ENCODE measurements at regions not wholly inside any gene's neighbourhood (a gene's known extent, or its start where the extent isn't known, plus 50 kb on each side); places are given as distances from the start of the nearest gene placed in this dataset.

- DNase-seq (ENCODE audit: low spot score): no peak
Observed at GRCh38 chr6:22621701-22622100, 52.3 kb downstream of the HDGFL1 start.

DNA sequence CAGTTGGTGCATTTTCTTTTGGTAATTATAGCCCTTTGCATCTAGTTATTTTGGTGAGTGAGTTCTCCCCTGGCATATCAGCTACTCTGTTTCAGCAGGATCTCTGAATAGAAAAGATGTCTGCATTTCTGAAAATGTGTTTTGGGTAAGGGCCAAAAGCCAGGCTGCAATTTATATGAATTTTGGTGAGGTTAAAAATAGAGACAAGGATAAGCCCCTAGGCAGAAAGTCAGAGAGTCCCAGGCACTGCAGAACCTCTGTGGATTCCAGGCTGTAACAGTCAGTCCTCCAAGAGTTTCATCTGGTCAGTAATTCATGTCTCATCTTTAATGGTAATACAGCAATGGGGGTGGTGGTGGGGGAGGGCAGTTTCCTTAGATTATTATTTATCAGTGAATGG, 53.0 kb downstream of the HDGFL1 start:
- no peak for DNase-seq (ENCODE audit: low spot score)

GRCh38 chr6:22622813-22623212, 53.4 kb downstream of the HDGFL1 start:
- DNase-seq (ENCODE audit: low spot score): no peak

DNA sequence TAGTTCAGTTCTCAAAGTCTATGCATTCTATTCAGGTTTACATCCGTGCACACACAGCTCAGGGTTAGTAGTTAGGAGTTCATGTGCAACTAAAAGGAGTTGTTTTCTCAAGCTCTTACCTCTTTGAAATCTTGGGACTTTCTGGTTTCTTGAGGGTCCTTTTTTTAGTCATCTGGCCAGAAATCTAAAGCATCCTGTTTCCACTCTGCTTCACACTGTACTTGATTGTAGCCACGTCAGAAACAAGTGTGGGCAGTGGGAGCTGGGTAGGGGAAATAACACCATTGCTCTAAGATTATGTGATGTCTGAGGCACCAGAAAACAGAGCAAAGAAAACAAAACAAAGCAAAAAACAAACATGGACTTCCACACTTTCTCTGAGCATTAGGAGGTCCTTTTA, 58.3 kb downstream of the HDGFL1 start:
- no peak for DNase-seq (ENCODE audit: low spot score)

DNA sequence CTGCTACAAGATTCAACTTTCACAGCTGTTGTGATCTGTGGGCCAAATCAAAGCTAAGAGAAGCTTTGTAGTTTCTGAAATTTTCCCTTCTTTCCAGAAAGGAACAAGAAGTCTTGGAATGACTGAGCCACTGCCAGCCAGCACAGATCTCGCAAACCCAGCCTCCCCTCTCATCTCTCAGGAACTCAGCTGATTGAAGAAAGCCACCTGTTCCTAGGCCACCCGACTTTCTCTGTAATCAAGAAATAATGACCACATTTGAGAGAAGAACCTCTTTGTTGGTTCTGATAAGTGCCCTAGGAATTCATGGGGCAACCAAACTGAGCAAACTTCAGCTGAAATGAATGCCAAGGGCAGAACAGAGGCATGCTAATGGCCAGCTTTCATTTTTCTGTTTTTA, 61.7 kb downstream of the HDGFL1 start:
- DNase-seq (ENCODE audit: low spot score): no peak

DNA sequence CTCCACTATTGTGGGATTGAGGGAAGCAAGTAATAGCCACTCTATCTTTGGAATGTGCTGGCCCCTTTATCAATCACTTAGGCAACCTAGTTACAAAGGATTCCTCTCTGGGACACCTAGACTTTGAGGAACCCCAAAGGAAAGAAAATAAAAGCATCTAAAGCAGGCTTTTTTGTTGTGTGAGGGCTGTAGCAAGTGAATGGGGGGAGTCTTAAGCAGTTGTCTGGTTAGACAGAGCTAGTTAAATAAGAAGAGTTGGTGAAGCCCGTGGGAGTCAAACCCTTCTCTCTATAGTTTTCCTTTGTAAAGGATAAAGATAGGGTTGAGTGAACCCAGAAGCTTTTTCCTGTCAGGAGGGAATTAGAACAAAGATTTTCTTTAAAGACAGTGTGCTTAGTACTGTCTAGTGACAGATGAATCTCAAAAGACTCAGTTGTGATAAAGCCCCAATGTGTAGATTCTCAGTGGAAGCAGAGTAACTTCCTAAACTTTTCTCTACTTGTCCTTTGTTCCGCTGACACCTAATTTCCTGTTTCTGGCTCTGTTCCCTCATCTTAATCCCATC, 63.3 kb downstream of the HDGFL1 start:
- DNase-seq (ENCODE audit: low spot score): no peak

DNA sequence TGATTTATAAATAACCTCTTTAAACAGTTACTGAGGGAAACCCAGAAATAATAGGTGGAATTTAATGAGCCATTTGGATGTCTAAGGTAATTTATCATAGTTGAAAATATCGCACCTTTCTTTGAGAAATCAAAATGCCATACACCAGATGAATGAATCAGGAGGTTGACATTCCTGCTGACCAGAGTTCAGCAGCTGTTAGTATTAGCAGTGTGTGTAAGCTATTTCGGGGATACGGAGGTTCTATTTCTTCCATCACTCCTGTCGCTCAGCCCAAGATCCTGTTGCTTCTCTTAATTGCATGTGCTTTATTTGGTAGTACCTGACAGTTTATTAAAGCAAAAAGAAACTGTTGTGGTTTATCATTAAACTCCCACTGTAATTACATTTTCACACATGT, 67.1 kb downstream of the HDGFL1 start:
- DNase-seq (ENCODE audit: low spot score): no peak

GRCh38 chr6:22637782-22638181, 68.4 kb downstream of the HDGFL1 start:
- no peak for DNase-seq (ENCODE audit: low spot score)

- no peak for DNase-seq (ENCODE audit: low spot score)
Observed at GRCh38 chr6:22638320-22638719, 69.0 kb downstream of the HDGFL1 start.

DNA sequence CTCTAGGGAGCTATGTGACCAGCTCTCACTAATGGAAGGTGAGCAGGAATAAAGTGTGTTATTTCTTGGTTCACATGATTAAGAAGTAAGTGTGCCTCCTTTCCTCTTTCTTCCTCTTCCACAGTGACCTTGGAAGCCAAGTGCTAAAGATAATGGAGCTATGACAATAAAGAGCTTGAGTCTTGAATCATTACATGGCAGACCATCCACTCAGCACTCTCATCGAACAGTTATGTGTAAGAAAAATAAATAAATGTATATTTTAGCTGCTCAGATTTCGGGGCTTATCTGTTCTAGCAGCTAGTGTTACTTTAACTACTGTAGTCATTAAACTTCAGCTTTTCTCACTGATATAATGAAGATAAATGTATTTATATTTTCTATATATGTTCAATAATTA, 72.9 kb downstream of the HDGFL1 start:
- DNase-seq (ENCODE audit: low spot score): no peak

DNA sequence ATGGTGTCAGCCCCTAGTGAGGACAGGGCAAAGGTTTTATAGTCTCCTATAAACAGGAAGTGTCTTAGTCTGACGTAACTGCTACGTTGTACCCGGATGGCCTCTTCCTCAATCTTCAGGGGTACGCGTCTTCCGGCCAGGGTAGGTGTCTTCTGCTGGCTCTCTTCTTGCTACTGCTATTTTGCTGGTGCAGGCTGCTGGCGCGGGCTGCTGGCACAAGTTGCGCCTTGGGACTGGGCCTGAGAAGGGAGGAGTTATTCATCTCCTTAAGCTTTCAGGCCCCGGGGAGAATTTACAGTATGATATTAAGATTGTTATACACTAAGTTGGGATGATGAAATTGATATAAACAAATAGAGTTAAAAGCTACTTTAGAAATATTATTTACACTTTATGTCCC, 74.4 kb downstream of the HDGFL1 start:
- DNase-seq (ENCODE audit: low spot score): no peak

DNA sequence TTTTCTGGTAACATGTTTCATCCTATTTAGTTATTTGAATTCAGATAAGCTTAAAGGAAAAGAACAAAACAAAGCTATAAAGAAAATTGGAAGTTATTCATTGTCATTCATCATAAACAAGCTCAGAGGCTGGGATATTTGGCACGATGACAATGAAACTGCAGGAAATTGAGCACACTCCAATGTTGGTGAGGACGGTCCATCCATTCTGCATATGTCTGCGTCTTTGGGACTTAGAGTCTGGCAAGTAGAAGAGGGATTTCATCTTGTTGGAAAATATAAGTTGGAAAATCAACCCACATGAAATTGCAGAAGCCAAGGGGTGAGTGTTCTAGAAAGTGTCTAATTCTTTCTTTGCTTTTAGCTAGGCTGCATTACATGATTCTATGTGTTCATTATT, 78.4 kb downstream of the HDGFL1 start:
- no peak for DNase-seq (ENCODE audit: low spot score)

DNA sequence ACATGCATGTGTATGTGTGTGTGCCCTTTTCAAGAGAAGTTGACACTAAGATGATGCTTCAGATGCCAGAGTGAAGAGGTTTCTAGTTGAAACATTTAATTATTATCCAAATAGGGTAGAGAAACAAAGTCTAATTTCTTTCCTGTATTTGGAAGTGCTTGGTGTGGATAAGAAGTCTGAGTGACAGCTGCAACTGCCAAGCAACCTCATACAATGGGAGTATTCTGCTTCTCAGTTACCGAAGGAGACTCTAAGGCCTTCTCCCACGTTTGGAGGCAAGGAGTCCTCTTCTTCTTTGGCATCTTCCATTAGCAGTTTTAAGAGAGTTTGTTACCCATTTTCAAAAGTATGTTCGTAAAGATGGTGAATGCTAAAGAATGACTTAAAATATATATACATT, 82.4 kb downstream of the HDGFL1 start:
- no peak for DNase-seq (ENCODE audit: low spot score)

- no peak for DNase-seq (ENCODE audit: low spot score)
Observed at GRCh38 chr6:22653980-22654610, 84.7 kb downstream of the HDGFL1 start.

DNA sequence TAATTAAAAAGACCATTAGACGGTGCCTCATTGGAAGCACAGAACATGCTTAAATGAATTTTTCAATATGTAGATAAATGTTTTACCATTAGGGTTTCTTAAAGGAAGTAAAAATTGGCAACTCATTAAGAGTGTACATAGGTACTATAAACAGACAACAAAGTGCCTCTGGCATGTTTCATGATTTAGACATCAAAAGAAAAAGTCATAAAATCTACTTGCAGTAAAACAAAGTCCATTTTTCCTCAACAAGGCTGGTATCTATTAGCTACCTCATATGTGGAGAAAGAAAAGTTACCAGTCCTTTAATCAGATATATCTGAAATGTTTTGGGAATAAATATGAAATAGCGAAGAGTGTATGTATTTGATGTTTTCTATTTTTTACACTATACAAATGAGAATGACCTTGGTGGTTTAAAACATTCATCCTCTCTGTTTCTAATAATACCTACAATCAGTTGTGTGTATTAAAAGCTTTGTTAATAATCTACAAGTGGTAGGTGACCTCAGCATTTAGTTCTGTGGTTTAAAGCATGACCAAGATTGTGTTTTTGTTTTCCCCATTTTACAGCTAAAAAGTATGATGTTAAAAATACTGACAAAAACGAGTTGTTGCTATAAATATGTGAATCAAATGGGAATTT, 87.5 kb downstream of the HDGFL1 start:
- no peak for DNase-seq (ENCODE audit: low spot score)

DNA sequence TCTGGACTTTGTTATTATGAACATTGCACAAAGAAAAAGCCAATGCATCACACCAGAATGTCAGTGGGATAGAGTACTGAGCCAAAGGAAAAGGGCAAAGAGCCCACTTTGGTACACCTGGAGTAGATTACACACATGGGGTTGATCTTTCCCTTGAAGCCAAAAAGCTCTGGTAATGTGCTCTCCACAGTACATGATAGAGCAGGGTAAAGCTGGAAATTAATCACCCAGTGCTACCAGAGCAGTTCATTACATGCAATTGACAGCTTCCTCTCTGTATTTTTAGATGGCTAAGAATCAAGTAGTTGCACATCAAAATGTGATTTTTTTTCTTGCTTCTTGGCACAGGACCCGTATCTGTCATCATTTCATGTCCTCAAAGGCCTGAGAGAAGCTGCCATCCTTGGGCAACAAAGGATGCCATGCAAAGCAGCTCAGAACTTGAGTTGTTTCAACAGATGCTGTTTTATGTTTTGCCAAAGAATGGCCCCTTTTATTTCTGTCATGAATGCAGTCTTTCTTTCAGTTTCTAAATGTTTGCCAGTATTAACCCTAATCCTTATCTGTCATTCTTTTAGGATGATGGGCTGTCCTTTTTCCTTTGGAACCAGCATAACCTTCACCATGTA, 88.1 kb downstream of the HDGFL1 start:
- no peak for DNase-seq (ENCODE audit: low spot score)

- DNase-seq (ENCODE audit: low spot score): no peak
Observed at GRCh38 chr6:22658183-22658582, 88.8 kb downstream of the HDGFL1 start.

- no peak for DNase-seq (ENCODE audit: low spot score)
Observed at GRCh38 chr6:22658934-22659333, 89.6 kb downstream of the HDGFL1 start.

- no peak for DNase-seq (ENCODE audit: low spot score)
Observed at GRCh38 chr6:22664968-22665367, 95.6 kb downstream of the HDGFL1 start.

DNA sequence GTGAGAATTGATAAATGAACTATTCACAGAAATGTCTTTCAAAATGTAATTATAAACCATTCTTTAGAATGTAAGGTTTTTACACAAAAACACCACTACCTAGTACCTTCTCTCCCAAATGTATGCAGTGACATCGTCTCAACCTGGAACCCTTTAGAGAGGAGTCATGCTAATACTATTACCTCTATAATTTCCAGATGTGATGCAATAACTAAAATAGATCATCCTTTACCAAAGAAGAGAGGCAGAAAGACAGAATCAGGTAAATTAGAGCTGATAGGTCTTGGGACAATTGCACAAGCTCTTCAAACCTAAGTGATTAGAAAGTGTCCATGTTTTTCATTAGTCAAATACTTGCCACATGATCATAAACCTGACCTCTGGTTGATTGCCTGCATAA, 96.7 kb downstream of the HDGFL1 start:
- no peak for DNase-seq (ENCODE audit: low spot score)

DNA sequence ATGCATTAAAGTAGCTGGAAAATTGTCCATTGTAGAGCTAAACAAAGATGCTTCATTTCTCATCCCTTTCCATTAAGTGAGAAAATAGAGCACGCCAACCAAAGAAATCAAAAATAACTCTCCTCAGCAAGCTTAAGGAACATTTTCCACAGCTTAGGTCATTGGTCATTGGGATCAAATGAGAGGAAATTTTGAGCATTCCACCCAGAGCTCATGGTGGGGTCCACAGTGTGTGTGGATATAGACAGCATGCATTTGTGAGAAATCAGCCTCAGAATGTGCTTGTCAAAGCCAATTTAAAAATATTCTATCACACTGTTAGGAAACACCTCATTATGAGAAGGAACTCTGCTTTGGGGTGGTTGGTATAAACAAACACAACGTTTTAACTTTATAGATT, 97.2 kb downstream of the HDGFL1 start:
- DNase-seq (ENCODE audit: low spot score): no peak

- no peak for DNase-seq (ENCODE audit: low spot score)
Observed at GRCh38 chr6:22667855-22668254, 98.5 kb downstream of the HDGFL1 start.

DNA sequence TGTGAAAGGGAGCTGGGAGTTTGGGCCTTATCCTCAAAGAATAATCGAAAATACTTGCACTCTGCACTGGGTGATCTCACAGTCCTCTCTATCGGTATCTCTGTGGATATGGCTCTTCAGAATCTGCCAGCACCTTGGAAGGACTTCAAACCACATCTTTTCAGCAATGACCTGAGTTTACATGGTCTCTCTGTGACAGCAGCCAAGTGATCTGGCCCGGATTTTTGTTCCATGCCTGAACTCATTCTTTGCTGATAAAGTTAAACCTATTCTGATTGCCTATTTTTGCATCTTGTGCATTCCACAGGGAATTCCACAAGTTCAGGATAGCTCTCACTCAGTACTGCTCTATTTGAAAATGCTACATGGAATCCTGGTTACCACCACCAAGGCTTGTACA, 98.9 kb downstream of the HDGFL1 start:
- DNase-seq (ENCODE audit: low spot score): no peak

- no peak for DNase-seq (ENCODE audit: low spot score)
Observed at GRCh38 chr6:22668717-22669116, 99.4 kb downstream of the HDGFL1 start.

Measured in NAMALWA (cell line).